Amygdala (tissue), 56 donors: ENCODE measurements at regions not wholly inside any gene's neighbourhood (a gene's known extent, or its start where the extent isn't known, plus 50 kb on each side); places are given as distances from the start of the nearest gene placed in this dataset.
A peak's percentile ranks its signal among the peaks of the same experiment; 100 is the strongest.
"Not testable (repeated sequence)": the region's sequence is repeated elsewhere in the genome, so short reads cannot be mapped to it uniquely, and the experiment has no call there.

ENCODE experiments used
- DNase-seq, 56 donors: peaks; one replicate each; lab custom pipeline; 2025; lab: John Stamatoyannopoulos, UW

DNA sequence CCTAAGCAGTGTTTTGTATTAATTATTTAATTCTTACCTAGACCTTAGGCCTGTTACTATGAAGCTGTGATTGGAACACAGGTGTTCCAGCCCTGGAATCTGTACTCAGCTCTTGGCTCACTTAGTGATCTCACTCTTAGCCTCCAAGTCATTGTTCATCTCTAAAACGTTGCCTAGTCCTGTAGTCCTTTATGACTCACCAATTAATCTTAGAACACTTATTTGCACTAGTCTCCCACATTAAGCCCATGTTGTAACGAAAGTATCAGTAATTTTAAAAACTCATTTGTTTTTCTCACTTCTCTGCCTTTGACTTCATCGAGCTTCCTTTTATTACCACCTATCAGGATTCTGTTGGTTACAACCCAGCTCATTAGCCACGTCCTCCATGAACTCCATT is 1224.7 kb upstream of the TENM3 start:
- no peak for DNase-seq

GRCh38 chr4:181018913-181019312 is 1224.3 kb upstream of the TENM3 start:
- no peak for DNase-seq

DNA sequence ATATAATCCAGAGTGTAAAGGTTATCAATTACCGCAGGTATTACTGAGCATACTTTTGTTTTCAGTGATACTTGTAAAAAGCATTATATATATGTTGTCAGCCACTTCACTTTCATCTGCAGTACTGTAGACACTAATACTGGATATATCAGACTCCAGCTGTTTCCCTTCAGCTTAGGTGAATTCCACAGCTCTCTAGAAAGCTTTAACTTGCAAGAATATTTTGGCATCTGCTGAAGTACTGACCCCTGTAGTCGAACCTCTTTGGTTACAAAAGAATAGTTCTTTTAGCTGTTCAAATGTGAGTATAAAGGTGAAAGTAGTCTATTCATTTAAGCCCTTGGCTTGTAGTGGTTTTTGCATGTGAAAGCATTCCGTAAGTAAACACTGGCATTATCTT is 1222.7 kb upstream of the TENM3 start:
- DNase-seq, result no peak

DNA sequence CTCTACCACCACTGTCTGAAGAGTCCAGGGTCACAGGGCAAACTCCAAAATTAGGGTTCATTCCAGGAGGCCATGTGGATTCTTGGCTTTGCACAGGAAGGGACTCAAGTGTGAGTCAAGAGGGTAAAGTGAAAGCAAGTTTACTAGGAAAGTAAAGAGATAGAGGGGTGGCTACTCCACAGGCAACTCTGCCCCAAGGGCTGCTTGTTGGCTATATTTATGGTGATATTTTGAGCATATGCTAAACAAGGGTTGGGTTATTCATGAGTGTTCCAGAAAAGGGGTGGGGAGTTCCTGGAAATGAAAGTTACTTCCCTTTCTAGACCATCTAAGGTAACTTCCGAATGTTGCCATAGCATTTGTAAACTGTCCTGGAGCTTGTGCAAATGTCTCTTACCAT is 1222.0 kb upstream of the TENM3 start:
- DNase-seq, result no peak

DNA sequence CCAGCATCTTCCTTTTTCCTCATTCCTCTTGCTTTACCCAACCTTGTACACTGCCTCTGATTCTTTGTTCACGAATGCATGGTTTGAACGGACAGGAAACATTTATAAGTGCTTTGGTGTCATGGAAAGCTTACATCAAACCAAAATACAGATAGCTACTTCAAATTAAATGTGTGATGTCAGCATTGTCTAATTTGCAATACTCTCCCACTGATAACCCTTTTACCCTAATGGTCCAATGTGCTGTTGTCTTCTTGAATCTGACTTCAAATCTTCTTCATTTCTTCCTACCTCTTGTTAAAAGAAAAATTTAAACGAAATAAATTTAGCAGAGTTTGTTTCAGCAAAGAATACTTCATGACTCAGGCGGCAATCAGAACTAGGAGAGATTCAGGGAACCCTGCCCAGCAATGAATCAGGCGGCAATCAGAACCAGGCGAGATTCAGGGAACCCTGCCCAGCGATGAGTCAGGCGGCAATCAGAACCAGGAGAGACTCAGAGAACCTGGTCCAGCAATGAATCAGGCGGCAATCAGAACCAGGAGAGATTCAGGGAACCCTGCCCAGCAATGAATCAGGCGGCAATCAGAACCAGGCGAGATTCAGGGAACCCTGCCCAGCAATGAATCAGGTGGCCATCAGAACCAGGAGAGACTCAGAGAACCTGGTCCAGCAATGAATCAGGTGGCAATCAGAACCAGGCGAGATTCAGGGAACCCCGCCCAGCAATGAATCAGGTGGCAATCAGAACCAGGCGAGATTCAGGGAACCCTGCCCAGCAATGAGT is 1212.9 kb upstream of the TENM3 start:
- peak in 30 of 56 donors; percentile 1 to 59 (median 19) for DNase-seq

DNA sequence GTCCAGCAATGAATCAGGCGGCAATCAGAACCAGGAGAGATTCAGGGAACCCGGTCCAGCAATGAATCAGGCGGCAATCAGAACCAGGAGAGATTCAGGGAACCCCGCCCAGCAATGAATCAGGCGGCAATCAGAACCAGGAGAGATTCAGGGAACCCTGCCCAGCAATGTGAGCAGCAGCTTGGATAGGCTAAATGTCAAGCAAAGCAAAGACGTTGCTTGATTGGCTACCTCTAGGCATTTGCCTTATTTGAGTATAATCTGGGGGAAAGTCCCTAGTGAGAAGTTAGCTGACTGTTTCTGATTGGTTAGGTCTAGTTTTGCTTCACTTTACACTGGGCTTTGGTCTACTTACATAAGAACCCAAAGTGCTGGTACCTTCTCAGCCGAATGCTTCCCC is 1212.2 kb upstream of the TENM3 start:
- peak in 1 of 56 donors; percentile 37 for DNase-seq

- DNase-seq, result peak in 11 of 56 donors; percentile 1 to 46 (median 2)
These were observed 1199.7 kb upstream of the TENM3 start for GRCh38 chr4:181043486-181043885.

- DNase-seq, result no peak
These were observed 1196.4 kb upstream of the TENM3 start for GRCh38 chr4:181046809-181047208.

DNA sequence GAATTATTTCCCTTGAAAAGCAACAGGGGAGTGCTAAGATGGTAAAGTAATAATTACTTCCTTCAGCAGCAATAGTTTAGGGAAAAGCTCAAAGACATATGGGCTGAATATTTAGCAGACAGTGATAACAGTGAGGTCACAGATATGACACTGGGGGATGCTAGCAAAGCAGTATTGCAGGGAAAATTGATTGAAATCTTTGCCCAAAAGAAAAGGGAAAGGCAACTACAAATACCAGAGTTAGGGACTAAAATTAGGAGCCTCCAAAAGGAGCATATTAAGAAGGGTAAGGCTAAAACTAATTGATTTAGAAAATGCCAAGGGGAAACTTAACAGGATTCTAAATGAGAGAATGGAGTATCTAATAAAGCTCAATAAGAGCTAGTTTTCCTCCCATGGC is 1191.3 kb upstream of the TENM3 start:
- no peak for DNase-seq

- no peak for DNase-seq
These were observed 1181.4 kb upstream of the TENM3 start for GRCh38 chr4:181061787-181062186.

GRCh38 chr4:181063212-181063611 is 1180.0 kb upstream of the TENM3 start:
- no peak for DNase-seq

- DNase-seq, result no peak
These were observed 1165.9 kb upstream of the TENM3 start for GRCh38 chr4:181077341-181077740.

DNA sequence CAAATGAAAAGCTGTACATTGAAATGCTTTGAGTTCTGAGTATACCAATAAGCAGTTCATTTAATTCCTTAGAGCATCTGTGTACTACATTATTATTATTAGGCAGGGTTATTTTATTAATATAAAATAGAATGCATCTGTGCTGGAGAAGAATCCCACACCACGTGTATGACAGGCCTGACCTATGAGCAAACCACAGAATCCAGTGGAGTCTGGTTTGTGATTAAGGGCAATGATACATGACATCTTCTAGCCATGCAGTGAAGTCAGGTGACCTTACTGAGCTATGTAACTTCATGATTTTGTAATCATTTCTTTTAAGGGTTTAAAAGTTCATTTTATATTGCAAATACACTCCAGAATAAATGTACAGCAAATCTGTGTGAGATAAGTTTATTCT is 1165.0 kb upstream of the TENM3 start:
- DNase-seq, result no peak

GRCh38 chr4:181083757-181084361 is 1159.3 kb upstream of the TENM3 start:
- no peak for DNase-seq

DNA sequence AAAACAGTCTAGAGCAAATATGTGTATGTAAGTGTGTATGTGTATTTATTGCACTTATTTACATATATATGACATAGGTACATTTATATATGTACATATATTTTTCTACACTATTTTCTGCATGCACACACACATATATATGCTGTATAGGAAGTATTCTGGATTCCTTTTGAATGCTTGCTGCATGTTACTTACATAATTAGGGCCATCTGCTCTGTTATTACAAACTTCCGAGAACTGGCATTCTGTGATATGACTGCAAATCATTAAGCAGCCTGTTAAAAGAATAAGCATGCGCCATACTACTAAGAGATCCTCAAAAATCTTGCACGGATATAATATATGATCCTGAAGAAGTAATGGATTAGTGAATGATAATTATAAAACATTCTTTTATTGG is 1157.6 kb upstream of the TENM3 start:
- no peak for DNase-seq

GRCh38 chr4:181105487-181105886 is 1137.7 kb upstream of the TENM3 start:
- DNase-seq, result no peak

DNA sequence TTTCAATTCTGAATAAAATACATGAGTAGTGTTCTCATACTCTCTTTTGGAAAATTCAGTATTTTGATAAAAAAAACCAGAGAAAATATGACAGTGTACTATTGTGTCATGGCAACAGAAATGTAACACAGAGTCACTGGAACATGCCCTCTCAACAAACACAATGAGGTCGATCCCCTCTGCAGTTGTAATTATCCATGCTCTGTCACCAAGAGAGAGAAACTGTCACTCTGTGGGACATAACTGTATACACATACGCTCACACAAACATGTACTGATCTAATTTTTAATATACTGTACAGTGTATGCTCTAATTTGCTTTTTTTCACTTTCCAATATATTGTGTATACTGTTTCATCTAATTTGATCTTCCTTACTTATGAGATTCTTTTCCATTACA is 1136.8 kb upstream of the TENM3 start:
- no peak for DNase-seq

GRCh38 chr4:181108237-181108636 is 1135.0 kb upstream of the TENM3 start:
- no peak for DNase-seq

DNA sequence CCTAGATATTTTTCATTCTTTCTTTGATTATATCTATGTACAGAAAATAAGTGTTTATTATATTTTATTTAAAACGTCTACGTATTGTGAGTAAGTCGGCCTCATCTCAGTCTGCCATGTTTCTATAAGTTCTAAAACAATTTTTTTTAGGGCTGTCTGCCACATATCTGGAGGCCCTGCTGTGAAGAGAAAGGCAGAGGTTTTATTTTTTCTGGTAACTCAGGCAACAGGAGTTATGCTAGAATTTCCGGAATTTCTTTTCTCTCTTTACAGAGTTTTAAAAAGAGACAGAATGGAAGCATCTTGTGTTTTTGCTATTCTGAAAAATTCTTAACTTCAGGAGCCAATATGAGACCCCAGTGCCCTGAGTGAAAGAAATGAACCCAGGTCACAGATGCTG is 1124.0 kb upstream of the TENM3 start:
- no peak for DNase-seq

- DNase-seq, result no peak
These were observed 1121.5 kb upstream of the TENM3 start for GRCh38 chr4:181121733-181122132.

DNA sequence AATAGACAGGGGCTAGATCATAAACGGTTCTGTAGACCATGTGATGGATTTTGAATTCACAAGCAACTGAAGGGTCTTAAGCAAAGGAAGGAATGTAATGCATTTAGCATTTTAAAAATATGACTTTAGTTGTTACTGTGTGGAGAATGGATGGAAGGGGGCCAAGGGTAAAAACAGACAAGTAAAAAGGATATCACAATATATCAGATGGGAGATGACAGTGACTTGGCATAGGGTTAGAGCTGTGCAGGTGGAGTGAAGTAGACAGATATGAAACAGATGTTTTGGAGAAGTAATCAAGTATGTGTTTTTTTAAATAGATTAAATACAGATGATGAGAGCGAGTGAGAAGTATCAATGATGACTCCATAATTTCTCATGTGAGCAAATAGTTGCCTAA is 1116.0 kb upstream of the TENM3 start:
- DNase-seq, result no peak

DNA sequence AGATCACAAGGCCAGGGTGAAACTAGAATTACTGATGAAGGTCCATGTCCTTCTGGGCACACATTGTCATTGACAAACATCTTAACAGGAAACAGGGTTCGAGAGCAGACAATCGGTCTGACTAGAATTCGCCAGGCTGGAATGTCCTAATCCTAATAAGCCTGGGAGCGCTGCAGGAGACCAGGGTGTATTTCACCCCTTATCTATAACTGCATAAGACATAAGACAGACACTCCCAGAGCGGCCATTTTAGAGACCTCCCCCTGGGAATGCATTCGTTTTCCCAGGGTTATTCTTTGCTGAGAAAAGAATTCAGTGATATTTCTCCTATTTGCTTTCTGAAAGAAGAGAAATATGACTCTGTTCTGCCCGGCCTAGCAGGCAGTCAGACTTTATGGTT is 1112.9 kb upstream of the TENM3 start:
- not testable (repeated sequence) for DNase-seq
